SK-N-MC (cell line): ENCODE measurements at regions not wholly inside any gene's neighbourhood (a gene's known extent, or its start where the extent isn't known, plus 50 kb on each side); places are given as distances from the start of the nearest gene placed in this dataset.

Experiments used
- EZH2 ChIP-seq: fragments of 200-600 bp; sonication (generic); IDR thresholded peaks from one replicate; pipeline ENCODE4 v1.6.1; 2017; ENCODE audit warnings: antibody characterized with exemption
- POLR2AphosphoS5 ChIP-seq: IDR thresholded peaks from 2 replicates; pipeline ENCODE4 v1.6.1; 2012; ENCODE audit warnings: mild to moderate bottlenecking, low read depth, low read length, borderline replicate concordance

DNA sequence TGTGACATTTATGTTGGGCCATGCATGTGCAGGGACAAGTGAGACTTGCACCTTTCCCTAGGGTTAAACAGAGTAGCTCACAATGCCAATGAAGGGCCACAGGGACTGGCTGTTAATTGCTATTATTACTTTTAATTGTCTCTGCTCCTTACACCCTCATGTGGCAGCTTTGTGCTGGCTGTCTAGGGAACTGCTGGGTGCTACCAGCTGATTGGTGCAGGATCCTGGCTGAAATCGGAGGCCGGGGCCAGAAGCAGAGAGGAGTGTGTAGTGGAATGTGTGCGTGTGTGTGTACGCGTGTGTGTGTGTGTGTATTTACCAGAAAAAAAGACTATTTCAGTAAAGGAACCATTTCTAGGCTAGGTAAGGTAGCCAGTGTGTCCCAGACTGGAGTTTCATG is 302.5 kb downstream of the CTTN start:
- TF ChIP-seq EZH2 (no peak), POLR2AphosphoS5 (no peak)
